Fibroblast of mammary gland (primary cell): ENCODE measurements at regions not wholly inside any gene's neighbourhood (a gene's known extent, or its start where the extent isn't known, plus 50 kb on each side); places are given as distances from the start of the nearest gene placed in this dataset.

Source experiments
- DNase-seq: peaks from one replicate; pipeline ENCODE4 v3.0.0-alpha.2; 2010; ENCODE audit warnings: low read depth
- H3K4me3 ChIP-seq: 2 replicates; pipeline ENCODE4 v1.5.1; 2011; ENCODE audit warnings: low read depth, mild to moderate bottlenecking, low read length, moderate library complexity; ENCODE audit not compliant: control insufficient read depth
- CTCF ChIP-seq: conservative IDR thresholded peaks from 2 replicates; pipeline ENCODE4 v1.5.1; 2011; ENCODE audit warnings: low read depth, low read length, inconsistent platforms; ENCODE audit not compliant: control insufficient read depth, insufficient read depth

- peak; percentile 51 for DNase-seq
- H3K4me3 ChIP-seq = no peak overlapping the region
- TF ChIP-seq CTCF = no peak
Measured at GRCh38 chrX:74251006-74251930, 52.7 kb upstream of the ZCCHC13 start.

DNA sequence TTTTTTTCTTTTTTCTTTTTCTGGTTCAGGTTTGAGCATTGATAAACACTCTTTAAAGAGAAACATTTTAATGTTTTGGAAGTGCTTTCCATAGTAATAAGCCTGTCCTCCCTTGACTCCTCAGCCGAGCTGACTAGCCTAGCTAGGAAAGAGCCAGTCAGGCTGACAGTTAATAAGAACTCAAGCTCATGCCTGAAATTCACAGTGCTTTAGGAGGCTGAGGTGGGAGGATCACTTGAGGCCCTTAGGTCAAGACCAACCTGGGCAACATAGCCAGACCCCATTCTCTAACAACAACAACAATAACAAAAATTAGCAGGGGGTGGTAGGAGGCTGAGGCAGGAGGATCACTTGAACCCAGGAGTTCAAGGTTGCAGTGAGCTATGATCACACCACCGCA lies 53.4 kb upstream of the ZCCHC13 start:
- no peak for DNase-seq
- no peak overlapping the region for H3K4me3 ChIP-seq
- no peak for TF ChIP-seq CTCF

GRCh38 chrX:74249963-74250362 lies 54.0 kb upstream of the ZCCHC13 start:
- no peak overlapping the region for H3K4me3 ChIP-seq
- no peak for DNase-seq
- TF ChIP-seq CTCF = no peak

- no peak overlapping the region for H3K4me3 ChIP-seq
- no peak for TF ChIP-seq CTCF
- peak; percentile 14 for DNase-seq
Measured at GRCh38 chrX:74248889-74249288, 55.1 kb upstream of the ZCCHC13 start.

DNA sequence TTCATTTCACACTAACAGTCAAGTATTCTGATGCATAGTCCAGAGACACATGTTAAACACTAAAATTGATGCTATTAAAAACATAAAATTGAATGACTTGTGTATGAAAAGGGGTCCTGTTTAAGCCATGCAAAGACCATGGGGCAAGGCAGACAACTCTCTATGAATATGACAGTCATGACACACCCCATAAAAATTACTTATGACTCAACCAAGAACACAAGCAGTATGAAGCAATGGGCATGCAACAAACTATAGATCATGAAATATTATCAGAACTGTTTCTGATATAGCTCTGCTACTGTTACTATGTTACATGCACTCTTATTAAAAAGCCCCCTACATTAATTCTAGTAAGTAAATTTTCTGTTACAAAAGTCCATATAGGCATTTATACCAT lies 57.5 kb upstream of the ZCCHC13 start:
- peak; percentile 44 for DNase-seq

GRCh38 chrX:74242484-74243138 lies 61.4 kb upstream of the ZCCHC13 start:
- TF ChIP-seq CTCF = no peak

More for the DNA sequence above, 57.5 kb upstream of the ZCCHC13 start:
- no peak for TF ChIP-seq CTCF
- no peak overlapping the region for H3K4me3 ChIP-seq

More at GRCh38 chrX:74242484-74243138, 61.4 kb upstream of the ZCCHC13 start:
- DNase-seq = no peak
- H3K4me3 ChIP-seq = no peak overlapping the region
